Endometrium (tissue), 2 donors: ENCODE measurements at regions not wholly inside any gene's neighbourhood (a gene's known extent, or its start where the extent isn't known, plus 50 kb on each side); places are given as distances from the start of the nearest gene placed in this dataset.

Experiments
- FAIRE-seq: peaks from 2 replicates; lab custom pipeline; 2012; peaks lifted over from hg19 to GRCh38; lab: Jason Lieb, UNC
- donor health status: control.
- donor health status: control.

DNA sequence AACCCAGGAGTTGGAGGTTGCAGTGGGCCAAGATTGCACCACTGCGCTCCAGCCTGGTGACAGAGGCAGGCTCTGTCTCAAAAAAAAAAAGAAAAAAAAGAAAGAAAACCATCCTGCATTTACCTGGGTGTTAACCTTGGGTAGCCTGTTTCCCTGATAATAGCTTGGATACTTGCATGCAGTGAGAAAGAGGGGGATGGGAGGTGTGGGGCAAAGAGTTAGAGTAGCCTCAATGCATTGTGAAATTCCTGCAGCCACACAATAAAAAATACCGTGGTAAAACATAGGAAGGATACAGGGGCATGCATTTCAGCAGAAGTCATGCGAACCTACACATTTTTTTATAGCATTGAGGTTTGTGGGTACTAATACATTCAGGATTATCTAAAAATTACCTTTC is 76.6 kb upstream of the ZNF516 start:
- no peak for FAIRE-seq

DNA sequence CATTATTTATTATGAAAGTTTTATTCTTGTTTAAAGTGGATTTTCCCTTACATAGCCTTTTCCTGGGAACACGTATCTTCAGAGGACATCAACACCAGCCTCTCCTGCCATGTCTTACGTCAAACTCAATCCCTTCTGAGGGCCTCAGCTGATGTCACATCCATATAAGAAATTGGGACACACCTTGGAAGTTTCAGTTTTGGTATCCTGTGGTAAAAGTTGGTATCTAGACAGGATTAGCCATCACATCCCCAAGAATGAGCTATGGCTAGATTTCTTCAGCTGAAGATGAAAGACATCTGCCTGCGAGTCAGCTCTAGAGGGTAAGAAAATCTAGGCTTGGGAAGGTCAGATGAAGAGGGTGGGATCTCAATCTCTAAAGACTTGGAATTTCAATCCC is 75.8 kb upstream of the ZNF516 start:
- no peak for FAIRE-seq

DNA sequence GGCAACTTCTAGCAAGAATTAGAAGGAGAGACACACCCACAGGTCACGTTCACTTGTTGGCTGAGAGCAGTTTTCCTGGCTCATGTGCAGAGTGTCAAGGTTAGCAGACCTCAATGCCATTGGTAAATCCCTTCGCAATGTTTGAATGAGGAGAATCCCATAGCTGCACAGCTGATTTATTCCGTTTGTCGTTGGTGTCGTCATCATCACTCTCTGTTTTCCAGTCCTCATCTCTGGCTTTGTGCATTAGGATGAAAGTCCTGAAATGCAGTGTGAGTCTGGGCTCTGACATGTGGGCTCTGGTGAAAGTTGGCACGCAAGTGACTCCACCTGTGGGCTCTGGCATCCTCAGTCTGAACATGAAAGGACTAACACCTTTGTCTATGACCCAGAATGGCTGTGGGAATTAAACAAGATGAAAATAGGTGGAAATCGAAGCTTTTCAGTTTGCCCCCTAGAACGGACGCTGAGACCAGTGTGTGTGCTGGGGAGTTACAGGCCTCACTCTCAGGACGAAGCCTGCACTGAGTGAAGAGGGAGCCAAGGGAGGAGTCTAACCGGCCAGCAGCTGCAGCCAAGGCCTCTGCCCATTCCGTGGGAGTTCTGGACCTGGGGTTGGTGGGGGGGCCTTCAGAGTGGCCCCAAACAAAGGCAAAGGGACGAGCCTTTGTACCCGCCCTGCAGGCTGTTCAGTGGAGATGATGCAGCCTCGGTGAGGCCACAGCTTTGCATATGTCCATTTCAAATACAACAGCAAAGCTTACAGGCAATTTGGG is 74.8 kb upstream of the ZNF516 start:
- FAIRE-seq, result no peak

DNA sequence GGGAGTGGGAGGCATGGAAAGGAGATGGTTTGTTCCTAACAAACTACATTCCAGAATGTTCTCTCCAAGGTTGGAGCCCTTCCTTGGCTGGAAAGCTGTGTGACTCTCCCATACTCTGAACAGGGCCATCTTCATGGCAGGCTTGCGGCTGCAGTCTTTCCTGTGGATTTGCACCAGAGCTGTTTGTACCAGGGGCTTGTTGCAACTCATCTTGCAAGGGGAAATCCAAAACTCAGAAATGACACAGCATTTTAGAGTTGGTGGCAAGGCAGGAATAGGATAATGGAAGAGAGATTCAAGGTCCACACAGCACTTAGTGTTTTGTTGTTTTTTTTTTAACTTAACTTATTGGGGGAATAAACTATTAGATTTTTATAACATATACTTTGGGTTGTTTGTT is 73.7 kb upstream of the ZNF516 start:
- FAIRE-seq, result no peak

DNA sequence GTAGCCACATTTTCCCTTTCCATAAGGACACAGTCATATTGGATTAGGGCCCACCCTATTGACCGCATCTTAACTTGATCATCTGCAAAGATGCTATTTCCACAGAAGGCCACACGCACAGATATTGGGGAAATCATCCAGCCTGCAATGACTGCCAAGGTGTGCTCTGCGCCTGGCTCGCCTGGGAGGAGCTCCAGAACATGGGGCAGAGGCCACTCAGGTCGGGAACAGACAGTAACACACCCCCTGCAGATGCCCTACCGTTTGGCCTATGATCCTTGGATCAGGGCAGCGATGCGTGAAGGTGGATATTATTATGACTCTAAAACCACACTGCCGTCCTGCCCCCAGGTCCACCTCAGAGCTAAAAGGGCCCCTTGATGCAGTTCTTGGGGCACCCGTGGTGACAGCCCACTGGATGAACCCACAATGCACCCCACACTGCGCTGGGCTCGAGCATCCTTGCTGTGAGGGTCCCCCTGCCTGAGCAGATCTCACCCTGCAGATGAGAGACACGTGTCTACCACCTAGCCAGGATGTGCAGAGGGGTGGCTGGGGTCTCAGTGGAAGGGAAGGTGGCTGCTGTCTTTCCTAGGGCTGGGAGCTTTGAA is 72.9 kb upstream of the ZNF516 start:
- FAIRE-seq, result no peak

DNA sequence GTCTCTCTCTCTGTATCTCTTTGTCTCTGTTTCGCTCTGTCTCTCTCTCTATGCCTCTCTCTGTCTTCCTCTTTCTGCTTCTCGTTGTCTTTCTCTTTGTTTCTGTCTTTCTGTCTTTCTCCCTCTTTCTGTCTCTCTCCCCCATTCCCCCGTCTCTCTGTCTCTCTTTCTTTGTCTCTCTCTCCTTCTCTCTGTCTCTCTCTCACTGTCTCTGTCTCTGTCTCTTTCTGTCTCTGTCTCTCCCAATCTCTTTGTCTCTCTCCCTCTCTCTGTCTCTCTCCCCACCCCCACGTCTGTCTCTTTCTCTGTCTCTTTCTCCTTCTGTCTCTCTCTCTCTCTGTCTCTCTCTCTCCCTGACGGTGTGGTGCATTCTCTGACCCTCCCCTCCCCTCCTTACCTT is 71.9 kb upstream of the ZNF516 start:
- FAIRE-seq, result no peak

DNA sequence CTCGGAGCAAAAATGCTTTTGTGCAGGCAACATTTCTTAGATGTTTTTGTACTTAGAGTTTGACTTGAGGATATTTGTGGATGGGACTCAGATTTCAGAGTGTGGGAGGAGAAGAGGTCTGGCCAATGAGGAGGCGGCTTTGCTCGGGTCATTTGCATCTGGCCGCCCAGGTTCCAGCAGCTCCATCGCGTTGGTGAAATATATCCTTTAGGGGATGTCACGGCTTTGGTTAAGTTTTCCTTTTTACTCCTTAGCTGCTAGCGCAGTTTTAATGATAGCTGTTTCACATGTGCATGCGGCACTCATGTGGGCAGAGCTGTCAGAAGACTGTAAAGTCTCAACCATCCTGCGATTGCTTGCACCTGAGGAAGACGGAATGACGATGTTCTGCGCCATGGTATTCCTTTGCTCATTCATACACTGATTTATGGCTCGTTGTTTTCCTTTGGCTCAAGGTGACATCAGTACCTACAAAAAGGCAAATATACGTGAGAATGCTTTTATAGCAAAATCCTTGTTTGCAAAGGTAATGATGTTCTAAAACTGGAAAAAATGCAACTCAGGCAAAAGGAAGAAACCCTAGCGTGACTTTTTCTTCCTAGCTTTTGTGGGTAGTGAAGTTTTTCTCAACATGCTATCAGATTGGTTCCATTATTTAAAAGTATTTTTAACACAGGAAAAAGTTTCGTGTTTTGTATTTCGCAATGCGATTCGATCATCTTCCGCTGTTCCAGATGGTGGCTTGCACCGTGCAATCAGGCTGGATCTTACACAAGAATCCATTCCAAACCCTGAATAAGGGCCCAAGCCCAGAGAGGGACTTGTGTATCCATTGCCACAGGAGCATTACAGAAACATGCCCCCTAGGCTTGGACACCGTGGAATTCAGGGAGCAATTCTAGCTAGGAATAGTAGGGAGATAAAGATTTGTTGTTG is 70.5 kb upstream of the ZNF516 start:
- FAIRE-seq, result peak; percentile 98

DNA sequence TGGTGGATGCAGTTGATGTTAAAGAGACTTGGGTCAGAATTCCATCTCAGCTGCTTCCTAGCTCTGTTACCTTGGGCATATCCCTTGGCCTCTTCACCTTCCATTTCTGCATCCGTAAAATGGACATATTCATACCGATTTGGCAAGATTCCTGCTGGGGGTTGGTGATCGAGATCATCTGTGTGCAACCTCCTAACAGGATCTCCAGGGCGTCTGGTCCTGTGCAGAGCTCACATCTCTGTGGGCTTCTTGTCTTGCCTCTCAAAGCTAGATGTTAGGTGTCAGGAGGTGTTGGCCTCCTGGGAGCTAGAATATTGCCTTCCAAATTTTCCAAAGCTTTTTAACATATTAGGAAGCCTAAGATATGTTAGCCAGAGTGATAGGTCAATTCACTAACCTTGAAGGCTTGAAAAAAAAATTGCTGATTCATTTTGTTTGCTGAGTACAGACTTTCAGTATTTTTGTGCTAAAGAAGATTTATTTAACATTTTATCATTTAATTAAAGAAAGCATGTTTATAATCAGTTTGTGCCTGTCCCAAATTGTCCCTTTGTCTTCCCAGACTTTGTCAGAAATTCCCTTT is 69.7 kb upstream of the ZNF516 start:
- FAIRE-seq, result no peak

DNA sequence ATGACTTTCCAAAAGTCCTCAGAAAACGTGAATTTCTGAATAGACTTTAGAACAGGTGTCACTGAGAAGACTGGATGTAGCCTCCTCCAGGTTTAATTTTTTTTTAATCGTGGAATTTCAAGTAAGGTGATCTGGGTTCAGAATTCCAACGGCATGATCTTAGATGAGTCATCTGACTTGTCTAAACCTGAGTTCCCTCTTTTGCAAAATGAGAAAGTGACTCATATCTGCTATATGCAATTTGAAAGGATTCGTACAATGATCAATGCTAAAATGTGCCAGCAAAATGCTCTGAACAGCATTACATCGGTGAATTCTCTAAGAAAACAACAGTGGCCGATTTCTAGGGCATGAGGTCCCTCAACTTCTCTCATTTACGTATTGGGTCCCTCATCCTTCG is 69.1 kb upstream of the ZNF516 start:
- no peak for FAIRE-seq

DNA sequence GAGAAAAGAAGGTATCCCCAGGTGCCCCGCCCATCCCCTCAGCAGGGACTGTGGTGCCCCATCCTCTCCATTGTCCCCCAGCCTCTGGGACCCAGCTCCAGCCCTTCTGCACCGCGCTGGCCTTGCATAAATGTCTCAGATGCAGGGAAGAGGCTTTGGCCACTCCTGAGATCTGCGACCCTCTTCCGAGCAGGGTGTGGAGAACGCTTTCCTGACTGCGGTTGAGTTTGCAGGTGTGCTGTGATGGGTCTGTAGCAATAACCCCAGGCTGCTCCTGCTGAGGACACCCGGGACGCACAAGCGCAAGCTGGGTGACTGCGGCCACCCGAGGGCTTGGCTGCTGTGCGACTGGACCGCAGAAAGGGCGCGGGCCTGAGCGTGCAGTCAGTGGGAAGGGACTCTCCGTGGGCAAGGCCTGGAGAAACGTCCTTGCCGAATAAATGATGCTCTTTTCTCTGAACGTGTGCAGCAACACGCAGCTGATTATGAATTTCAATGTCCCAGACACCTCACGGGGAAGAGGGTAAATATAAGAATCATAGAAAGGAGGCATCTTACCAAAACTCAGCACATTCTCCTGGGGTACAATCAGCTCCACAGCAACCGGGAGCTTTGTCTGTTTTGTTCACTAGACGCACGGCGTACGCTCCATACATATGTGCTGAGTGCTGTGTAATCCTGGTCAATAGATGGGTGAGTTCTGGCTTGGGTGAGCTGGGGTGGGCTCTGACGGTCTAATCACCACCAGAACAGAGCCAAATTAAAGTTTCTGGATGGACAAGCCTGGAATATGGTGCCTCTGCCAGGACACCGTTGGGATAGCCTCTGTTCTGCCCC is 67.5 kb upstream of the ZNF516 start:
- no peak for FAIRE-seq

DNA sequence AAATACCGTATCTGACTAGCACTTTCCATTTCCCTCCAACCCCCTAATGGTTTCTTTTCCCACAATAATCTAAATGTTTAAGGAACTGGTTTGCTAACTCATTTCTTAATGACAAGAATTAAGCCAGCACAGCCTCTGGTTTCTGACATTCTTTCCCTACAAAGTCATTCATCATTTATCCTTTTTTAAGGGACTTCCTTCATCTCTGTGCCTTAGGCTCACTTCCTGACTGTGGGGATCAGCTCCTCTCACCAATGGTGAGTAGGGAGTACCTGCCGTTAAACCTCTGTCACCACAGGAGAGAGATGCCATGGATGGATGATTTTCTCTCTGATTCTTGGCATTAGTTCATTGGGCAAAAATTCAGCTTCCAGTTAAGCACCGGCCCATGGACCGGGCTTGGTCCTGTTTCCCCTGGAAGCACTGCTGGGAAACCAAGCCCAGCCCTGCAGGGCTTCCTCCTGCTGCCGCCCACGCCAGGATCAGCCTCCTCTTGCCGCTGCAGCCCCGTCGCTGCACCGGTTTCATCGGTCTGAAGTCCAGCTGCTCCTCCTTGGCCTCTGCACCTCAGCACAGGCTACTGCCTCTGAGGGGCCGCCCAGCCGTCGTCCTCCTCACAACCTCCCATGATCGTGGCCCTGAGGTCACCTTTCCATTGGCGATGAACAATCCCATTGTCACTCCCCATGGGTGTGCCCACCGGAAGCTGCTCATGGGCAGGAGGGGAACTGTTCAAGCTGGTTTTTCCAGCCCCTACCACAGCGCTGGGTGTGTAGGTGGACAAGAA is 64.0 kb upstream of the ZNF516 start:
- no peak for FAIRE-seq

DNA sequence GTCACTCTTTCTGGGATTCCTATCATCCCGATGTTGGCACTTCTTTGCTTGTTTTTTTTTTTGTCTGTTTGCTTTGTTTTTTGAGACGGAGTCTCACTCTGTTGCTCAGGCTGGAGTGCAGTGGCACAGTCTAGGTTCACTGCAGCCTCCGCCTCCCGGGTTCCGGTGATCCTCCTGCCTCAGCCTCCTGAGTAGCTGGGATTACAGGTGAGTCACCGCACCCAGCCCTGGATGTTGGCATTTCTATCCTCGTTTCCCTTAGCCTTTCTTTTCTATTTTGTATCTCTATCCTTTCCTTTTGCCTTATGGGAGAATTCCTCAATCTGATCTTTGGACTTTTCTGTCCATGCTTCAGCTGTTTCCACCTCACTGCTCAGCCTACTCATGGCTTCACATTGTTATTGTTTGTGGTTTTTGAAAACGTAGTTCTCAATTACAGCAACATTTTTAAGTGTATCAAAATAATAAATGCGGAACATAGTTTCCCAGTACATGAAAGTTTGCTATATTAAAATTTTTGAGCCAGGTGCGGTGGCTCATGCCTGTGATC is 62.1 kb upstream of the ZNF516 start:
- no peak for FAIRE-seq

DNA sequence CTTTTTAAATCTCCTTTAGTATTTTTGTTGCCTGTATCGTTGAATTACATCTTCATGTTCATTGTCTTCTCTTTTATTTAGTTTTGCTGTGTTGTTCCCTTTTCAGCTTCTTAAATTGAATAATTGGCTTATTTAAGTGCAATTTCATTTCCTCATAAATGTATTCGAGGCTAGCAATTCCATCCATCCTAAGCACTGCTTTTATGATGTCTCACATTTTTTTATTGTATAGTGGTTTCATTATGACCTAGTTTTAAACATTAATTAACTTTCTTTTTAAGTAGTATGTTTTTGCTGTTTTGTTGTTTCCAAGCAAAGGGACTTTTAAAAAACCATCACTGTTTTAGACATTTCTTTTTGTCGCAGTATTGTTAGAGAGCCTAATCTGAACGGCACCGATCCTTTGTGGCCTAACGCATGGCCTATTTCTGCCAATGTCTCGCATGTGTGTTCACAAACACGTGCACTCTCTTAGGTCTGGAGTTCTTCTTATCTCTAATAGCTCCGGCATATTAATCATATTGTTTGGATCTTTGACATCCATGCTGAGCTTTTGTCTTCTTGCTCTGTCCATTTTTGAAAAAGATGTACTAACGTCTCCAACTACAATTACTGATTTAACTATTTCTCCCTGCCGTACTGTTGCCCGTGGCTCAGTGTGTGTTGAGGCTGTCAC is 59.6 kb upstream of the ZNF516 start:
- FAIRE-seq, result peak; percentile 45

DNA sequence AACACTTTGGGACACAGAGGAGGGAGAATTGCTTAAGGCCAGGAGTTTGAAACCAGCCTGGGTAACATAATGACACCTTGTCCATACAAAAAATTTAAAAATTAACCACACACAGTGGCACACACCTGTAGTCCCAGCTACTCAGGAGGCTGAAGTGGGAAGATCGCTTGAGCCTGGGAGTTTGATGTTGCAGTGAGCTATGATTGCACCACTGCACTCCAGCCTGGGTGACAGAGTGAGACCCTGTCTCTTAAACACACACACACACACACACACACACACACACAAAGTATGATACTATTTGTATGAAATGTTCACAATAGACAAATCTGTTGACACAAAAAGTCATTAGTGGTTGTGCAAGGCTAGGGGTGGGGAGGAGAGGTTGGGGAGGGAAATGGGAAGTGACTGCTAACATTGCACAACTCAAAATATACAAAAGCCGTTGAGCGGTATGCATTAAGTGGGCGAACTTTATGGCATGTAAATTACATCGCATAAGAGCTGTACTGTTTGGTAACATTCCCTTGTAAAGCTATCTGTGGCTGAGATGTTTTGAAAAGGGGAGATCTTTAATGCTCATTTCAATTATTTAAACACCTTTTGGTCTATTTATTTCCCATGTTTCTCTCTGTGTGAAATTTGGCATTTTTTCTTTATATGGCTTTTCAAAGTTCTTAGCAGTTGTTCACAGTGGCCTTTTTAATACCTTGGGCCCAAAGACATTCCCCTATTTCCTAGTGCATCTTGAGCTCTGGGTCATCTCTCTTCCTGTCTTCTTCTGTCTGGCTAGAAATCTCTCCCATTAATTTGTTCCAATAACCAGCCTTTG is 58.9 kb upstream of the ZNF516 start:
- no peak for FAIRE-seq

DNA sequence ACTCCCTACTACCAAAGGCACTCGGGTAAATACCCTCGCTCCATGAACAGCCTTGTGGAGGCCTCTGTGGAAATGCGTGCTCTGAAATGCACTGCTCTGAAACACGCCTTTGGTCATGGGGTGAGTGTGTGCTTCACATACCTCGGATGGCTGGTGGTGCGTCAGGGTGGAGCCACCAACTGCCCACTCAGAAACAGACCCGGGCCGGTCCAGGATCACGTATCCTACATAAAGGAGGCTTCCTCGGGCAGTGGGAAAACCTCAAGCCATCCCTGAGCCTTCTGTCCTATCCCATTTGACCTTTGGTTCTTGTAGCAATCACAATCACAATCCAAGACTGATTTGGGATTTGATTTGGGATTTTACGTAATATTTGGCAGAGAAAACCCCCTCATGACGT is 53.5 kb upstream of the ZNF516 start:
- FAIRE-seq, result no peak

DNA sequence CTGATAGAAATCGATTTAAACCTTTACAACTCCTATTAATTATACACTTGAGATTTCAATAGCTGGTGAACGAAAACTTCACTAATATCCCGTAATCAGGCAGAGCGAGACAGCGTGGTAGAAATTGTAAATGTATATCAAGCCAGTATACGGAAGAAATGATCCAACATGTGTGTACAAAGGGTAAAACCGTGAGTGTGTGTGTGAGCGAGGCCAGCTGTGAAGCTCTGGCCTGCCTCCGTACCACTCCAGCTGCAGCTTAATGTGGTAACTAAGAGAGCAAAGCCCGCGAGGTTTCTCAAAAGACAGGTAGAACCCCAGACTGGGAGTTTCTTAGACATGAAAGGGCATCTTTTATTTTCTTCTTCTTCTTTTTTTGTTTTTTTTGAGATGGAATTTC is 52.3 kb upstream of the ZNF516 start:
- FAIRE-seq, result no peak

DNA sequence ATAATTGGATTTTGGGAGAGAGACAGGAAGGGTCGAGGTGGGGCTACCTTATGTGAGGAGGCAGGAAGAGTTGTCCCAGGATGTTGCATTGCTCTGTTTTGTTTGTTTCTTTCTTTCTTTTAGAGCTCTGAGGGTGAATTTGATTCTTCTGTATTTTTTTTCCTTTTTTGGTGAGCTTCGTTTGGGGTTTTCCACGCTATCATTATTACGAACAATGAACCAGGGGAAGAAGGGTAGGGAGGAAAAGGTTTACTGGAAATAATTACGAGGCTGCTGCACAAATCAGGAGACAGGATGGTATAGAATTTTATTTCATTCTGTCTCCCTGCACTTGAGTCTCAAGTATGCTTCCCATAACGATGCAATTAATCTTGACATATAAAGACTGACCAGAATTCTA is 51.4 kb upstream of the ZNF516 start:
- FAIRE-seq, result no peak

DNA sequence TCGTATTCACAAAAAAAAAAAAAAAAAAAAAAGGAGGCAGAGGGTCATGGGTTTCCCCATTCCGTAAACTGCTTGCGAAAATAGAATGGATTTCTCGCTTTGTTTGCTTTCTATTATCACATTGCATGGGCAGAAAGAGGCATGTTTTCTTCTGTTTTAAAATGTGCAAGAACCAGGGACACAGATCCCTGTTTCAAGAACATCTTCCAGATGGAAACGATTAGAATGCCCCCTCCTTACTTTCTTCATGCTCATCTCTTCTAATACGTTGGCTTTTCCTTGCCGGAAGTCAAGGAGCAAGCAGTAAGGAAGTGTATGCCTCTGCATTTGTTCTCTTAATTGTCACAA is 51.0 kb upstream of the ZNF516 start:
- peak; percentile 12 for FAIRE-seq

DNA sequence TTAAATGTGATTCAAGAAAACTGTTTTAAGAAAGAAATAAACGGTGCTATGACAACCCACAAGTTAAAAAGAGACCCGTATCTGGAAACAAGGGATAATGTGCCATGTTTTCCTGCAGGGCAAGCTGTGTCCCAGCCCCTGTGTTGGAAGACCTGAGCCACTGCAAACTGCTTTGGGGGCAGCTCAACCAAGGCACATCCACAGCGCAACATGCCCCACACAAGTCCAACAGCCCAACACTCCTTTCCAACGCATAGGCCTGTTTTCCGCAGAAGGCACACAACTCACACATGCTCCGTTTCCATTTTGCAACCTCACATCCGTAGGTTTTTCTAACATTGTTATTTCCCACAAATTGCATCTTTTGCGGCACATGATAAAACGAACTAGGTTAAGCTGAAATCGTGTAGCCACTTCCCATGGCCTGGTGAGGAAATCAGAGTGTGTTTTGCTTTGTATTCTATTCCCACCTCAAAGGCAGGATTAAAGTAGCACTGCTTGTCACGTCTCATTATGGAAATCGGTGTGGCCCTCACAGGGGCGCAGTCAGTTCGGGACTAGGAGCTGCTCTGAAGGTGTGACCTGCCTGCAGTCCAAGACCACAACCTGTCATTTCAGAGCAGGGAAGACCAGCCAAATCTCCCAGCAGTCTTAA is 50.5 kb upstream of the ZNF516 start:
- no peak for FAIRE-seq
